H1 (cell line): ENCODE measurements at regions not wholly inside any gene's neighbourhood (a gene's known extent, or its start where the extent isn't known, plus 50 kb on each side); places are given as distances from the start of the nearest gene placed in this dataset.

Experiments
- CTCF ChIA-PET: fragments of 300-600 bp; sonication (Branson Sonifier 250); formaldehyde crosslinking; loops from one replicate; lab custom pipeline; 2021; ENCODE audit not compliant: partially characterized antibody; lab: Charles Lee
- POLR2A ChIA-PET: fragments of 300-600 bp; sonication (Branson Sonifier 250); formaldehyde crosslinking; loops from one replicate; lab custom pipeline; 2021; ENCODE audit warnings: inconsistent platforms; ENCODE audit not compliant: partially characterized antibody; lab: Charles Lee
- DNase-seq, 2 experiments: peaks; one replicate each; pipeline versions ENCODE4 v3.0.0 to v3.0.0-alpha.2; 2010 to 2022; ENCODE audit warnings: low spot score in 2 of 2, low read depth in 1 of 2, mixed read lengths in 1 of 2
- FAIRE-seq: peaks from 2 replicates; lab custom pipeline; 2011; peaks lifted over from hg19 to GRCh38; lab: Jason Lieb, UNC
- H2AFZ ChIP-seq: 2 replicates; pipeline ENCODE4 v1.8.1; 2012; ENCODE audit warnings: low read length, inconsistent platforms
- H2AK5ac ChIP-seq: 2 replicates; pipeline ENCODE4 v1.6.1; 2013; ENCODE audit warnings: low read depth, low read length
- H2BK120ac ChIP-seq: replicated peaks from 2 replicates; pipeline ENCODE3; 2013; ENCODE audit warnings: low read depth, low read length, inconsistent platforms
- H2BK12ac ChIP-seq: 2 replicates; pipeline ENCODE4 v1.6.1; 2013; ENCODE audit warnings: low read depth, low read length
- H2BK15ac ChIP-seq: 2 replicates; pipeline ENCODE4 v1.6.1; 2013; ENCODE audit warnings: low read length
- H2BK20ac ChIP-seq: 2 replicates; pipeline ENCODE4 v1.6.1; 2013; ENCODE audit warnings: low read length
- H2BK5ac ChIP-seq: 2 replicates; pipeline ENCODE4 v1.6.1; 2013; ENCODE audit warnings: low read depth, low read length
- H3K14ac ChIP-seq: 2 replicates; pipeline ENCODE4 v1.6.1; 2013; ENCODE audit warnings: inconsistent platforms; ENCODE audit not compliant: insufficient read length
- H3K18ac ChIP-seq: 2 replicates; pipeline ENCODE4 v1.6.1; 2013; ENCODE audit warnings: low read length; ENCODE audit errors: extremely low read depth
- H3K23ac ChIP-seq: 2 replicates; pipeline ENCODE4 v1.6.1; 2013; ENCODE audit warnings: inconsistent platforms; ENCODE audit not compliant: insufficient read length
- H3K23me2 ChIP-seq: 2 replicates; pipeline ENCODE4 v1.6.1; 2013; ENCODE audit warnings: low read depth, low read length
- H3K27ac ChIP-seq: 2 replicates; pipeline ENCODE4 v1.6.1; 2011; ENCODE audit warnings: low read depth, low read length, inconsistent platforms
- H3K27me3 ChIP-seq, 4 experiments: replicated peaks in 1 of 4; 1 replicate in 1 of 4; 2 replicates in 3 of 4; pipeline versions ENCODE4 v1.6.1 to v1.8.1; 2011 to 2013; ENCODE audit warnings: low read length in 3 of 4, mild to moderate bottlenecking in 3 of 4, inconsistent platforms in 2 of 4, mixed read lengths in 2 of 4, moderate library complexity in 1 of 4; ENCODE audit not compliant: control insufficient read depth in 3 of 4, insufficient read depth in 3 of 4; ENCODE audit errors: extremely low read depth in 1 of 4
- H3K36me3 ChIP-seq, 4 experiments: 2 replicates each; pipeline versions ENCODE4 v1.6.1 to v1.8.1; 2011 to 2013; ENCODE audit warnings: mild to moderate bottlenecking in 4 of 4, low read length in 3 of 4, moderate library complexity in 2 of 4, control low read depth in 1 of 4, inconsistent platforms in 1 of 4; ENCODE audit not compliant: insufficient read depth in 4 of 4, control insufficient read depth in 2 of 4
- H3K4ac ChIP-seq: replicated peaks from 2 replicates; pipeline ENCODE3; 2013; ENCODE audit warnings: low read length, low read depth, mixed read lengths, inconsistent platforms; ENCODE audit not compliant: insufficient read length
- H3K4me1 ChIP-seq, 4 experiments: replicated peaks in 1 of 4; 1 replicate in 1 of 4; 2 replicates in 3 of 4; pipeline versions ENCODE4 v1.6.1 to v1.8.1; 2011 to 2013; ENCODE audit warnings: low read length in 3 of 4, inconsistent platforms in 2 of 4, mixed read lengths in 1 of 4; ENCODE audit not compliant: insufficient read depth in 4 of 4, control insufficient read depth in 3 of 4
- H3K4me2 ChIP-seq, 2 experiments: 2 replicates each; pipeline versions ENCODE4 v1.6.1 to v1.8.1; 2011 to 2013; ENCODE audit warnings: low read depth in 2 of 2, low read length in 2 of 2, control low read depth in 1 of 2, inconsistent platforms in 1 of 2, mild to moderate bottlenecking in 1 of 2; ENCODE audit not compliant: insufficient read depth in 1 of 2
- H3K4me3 ChIP-seq, 4 experiments: fragments of 200-600, 300-600 bp in 1 of 4; sonication (generic), shearing (Covaris generic), sonication (Bioruptor Twin) in 1 of 4; 2 replicates each; pipeline versions ENCODE4 v1.5.1 to v1.8.1; 2011 to 2016; ENCODE audit warnings: low read length in 4 of 4, low read depth in 3 of 4, control low read depth in 2 of 4, inconsistent platforms in 2 of 4, mild to moderate bottlenecking in 2 of 4, mixed read lengths in 1 of 4, moderate library complexity in 1 of 4; ENCODE audit not compliant: insufficient read depth in 2 of 4; ENCODE audit errors: extremely low read depth in 1 of 4
- H3K56ac ChIP-seq: replicated peaks from 2 replicates; pipeline ENCODE3; 2013; ENCODE audit warnings: low read depth, mild to moderate bottlenecking, mixed read lengths, low read length, inconsistent platforms; ENCODE audit not compliant: insufficient read length
- H3K79me1 ChIP-seq: 2 replicates; pipeline ENCODE4 v1.6.1; 2013; ENCODE audit warnings: low read depth, low read length, control low read depth
- H3K79me2 ChIP-seq, 2 experiments: 2 replicates each; pipeline versions ENCODE4 v1.6.1 to v1.8.1; 2012 to 2013; ENCODE audit warnings: low read length in 2 of 2, mild to moderate bottlenecking in 2 of 2, inconsistent platforms in 1 of 2; ENCODE audit not compliant: insufficient read depth in 2 of 2, control insufficient read depth in 1 of 2
- H3K9ac ChIP-seq, 4 experiments: replicated peaks in 1 of 4; 1 replicate in 1 of 4; 2 replicates in 3 of 4; pipeline versions ENCODE4 v1.6.1 to v1.8.1; 2011 to 2013; ENCODE audit warnings: low read depth in 3 of 4, low read length in 3 of 4, control low read depth in 2 of 4, mild to moderate bottlenecking in 2 of 4, moderate library complexity in 2 of 4, inconsistent platforms in 1 of 4; ENCODE audit errors: extremely low read depth in 1 of 4
- H3K9me3 ChIP-seq, 2 experiments: 2 replicates each; pipeline versions ENCODE4 v1.6.1 to v1.8.1; 2012 to 2013; ENCODE audit warnings: mild to moderate bottlenecking in 2 of 2, moderate library complexity in 2 of 2, control low read depth in 1 of 2, inconsistent platforms in 1 of 2, low read depth in 1 of 2, low read length in 1 of 2, mixed read lengths in 1 of 2; ENCODE audit not compliant: insufficient read depth in 2 of 2
- H4K20me1 ChIP-seq, 2 experiments: replicated peaks in 1 of 2; 2 replicates each; pipeline versions ENCODE3 to v1.8.1; 2011 to 2013; ENCODE audit warnings: inconsistent platforms in 2 of 2, low read length in 2 of 2, mild to moderate bottlenecking in 1 of 2; ENCODE audit not compliant: insufficient read depth in 2 of 2, control insufficient read depth in 1 of 2
- H4K5ac ChIP-seq: 2 replicates; pipeline ENCODE4 v1.6.1; 2013; ENCODE audit warnings: low read length, low read depth, mixed read lengths, inconsistent platforms; ENCODE audit not compliant: insufficient read length
- H4K8ac ChIP-seq: 2 replicates; pipeline ENCODE4 v1.8.0; 2013; ENCODE audit warnings: mild to moderate bottlenecking, moderate library complexity, low read length, inconsistent platforms; ENCODE audit not compliant: insufficient read depth; ENCODE audit errors: extremely low read depth
- H4K91ac ChIP-seq: replicated peaks from 2 replicates; pipeline ENCODE3; 2013; ENCODE audit warnings: low read length, mixed read lengths, inconsistent platforms; ENCODE audit not compliant: insufficient read length
- BACH1 ChIP-seq: IDR thresholded peaks from 2 replicates; pipeline ENCODE4 v1.6.1; 2012; ENCODE audit warnings: low read length, improper control_type of control experiment
- CHD2 ChIP-seq: IDR thresholded peaks from 2 replicates; pipeline ENCODE4 v1.6.1; 2012; ENCODE audit warnings: low read length, improper control_type of control experiment
- EGR1 ChIP-seq: IDR thresholded peaks from 2 replicates; pipeline ENCODE4 v1.6.1; 2011; ENCODE audit warnings: low read depth, low read length, borderline replicate concordance
- EP300 ChIP-seq, 2 experiments: IDR thresholded peaks; 1 replicate in 1 of 2; 2 replicates in 1 of 2; pipeline ENCODE4 v1.6.1; 2011 to 2012; ENCODE audit warnings: low read depth in 2 of 2, low read length in 2 of 2, mild to moderate bottlenecking in 2 of 2, borderline replicate concordance in 1 of 2, inconsistent platforms in 1 of 2, moderate library complexity in 1 of 2
- GABPA ChIP-seq: IDR thresholded peaks from 2 replicates; pipeline ENCODE4 v1.6.1; 2011; ENCODE audit warnings: mild to moderate bottlenecking, low read length, moderate library complexity, borderline replicate concordance; ENCODE audit not compliant: insufficient read depth
- HDAC6 ChIP-seq: IDR thresholded peaks from one replicate; pipeline ENCODE4 v1.7.1; 2012; ENCODE audit warnings: low read depth, mild to moderate bottlenecking, inconsistent platforms, low read length, moderate library complexity
- PHF8 ChIP-seq: fragments of 200-600 bp; sonication (generic); conservative IDR thresholded peaks from 2 replicates; pipeline ENCODE4 v1.7.1; 2012; ENCODE audit warnings: low read depth, mild to moderate bottlenecking, inconsistent platforms, low read length, moderate library complexity
- RAD21 ChIP-seq, 2 experiments: IDR thresholded peaks in 1 of 2; conservative IDR thresholded peaks in 1 of 2; 2 replicates each; pipeline ENCODE4 v1.6.1; 2011; ENCODE audit warnings: low read depth in 2 of 2, low read length in 2 of 2, improper control_type of control experiment in 1 of 2, inconsistent platforms in 1 of 2, mild to moderate bottlenecking in 1 of 2, moderate library complexity in 1 of 2
- RFX5 ChIP-seq: IDR thresholded peaks from 2 replicates; pipeline ENCODE4 v1.6.1; 2011; ENCODE audit warnings: low read depth, low read length, improper control_type of control experiment, borderline replicate concordance
- SRF ChIP-seq: IDR thresholded peaks from 2 replicates; pipeline ENCODE4 v1.6.1; 2011; ENCODE audit warnings: mild to moderate bottlenecking, low read depth, low read length, moderate library complexity
- TAF1 ChIP-seq: IDR thresholded peaks from 2 replicates; pipeline ENCODE4 v1.6.1; 2011; ENCODE audit warnings: mild to moderate bottlenecking, low read depth, low read length
- WGBS, 2 experiments: shearing (Covaris generic) in 1 of 2; methylation state at CpG; one replicate each; pipeline versions ENCODE4 v1.1.6 to v1.1.7; 2013 to 2015; ENCODE audit warnings: low lambda C conversion rate in 2 of 2, mixed read lengths in 2 of 2, inconsistent platforms in 1 of 2, low coverage in 1 of 2, missing lambda C conversion rate in 1 of 2; ENCODE audit not compliant: insufficient replicate concordance in 2 of 2, insufficient coverage in 1 of 2, insufficient read length in 1 of 2; ENCODE audit errors: extremely low coverage in 1 of 2, missing lambda C conversion rate in 1 of 2; 5-methylcytosine and 5-hydroxymethylcytosine counted together

DNA sequence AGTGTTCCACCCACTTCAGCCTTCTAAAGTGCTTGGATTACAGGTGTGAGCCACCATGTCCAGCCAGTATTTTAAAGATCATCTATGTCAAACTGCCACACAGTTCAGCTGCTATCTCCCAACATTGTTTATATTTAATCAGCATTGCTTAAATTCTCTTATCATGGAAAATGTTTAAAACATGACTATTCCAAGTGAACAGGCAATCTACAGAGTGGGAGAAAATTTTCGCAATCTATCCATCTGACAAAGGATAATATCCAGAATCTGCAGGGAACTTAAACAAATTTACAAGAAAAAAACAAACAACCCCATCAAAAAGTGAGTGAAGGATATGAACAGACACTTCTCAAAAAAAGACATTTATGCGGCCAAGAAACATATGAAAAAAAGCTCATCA is 69.4 kb upstream of the NAV3 start:
- H2BK12ac ChIP-seq: no peak overlapping the region
- no peaks in the 10 kb centered on the region for H3K79me1 ChIP-seq
- DNase-seq (no peak), FAIRE-seq (no peak)
- no peak overlapping the region for H3K56ac ChIP-seq
- H2BK5ac ChIP-seq: no peak overlapping the region
- H3K27ac ChIP-seq: no peak overlapping the region
- no peak overlapping the region for H4K91ac ChIP-seq
- no peak overlapping the region for H4K8ac ChIP-seq
- TF ChIP-seq EP300 (IDR thresholded peaks at IDR 0.05; ENCODE audit: borderline replicate concordance in 1 of 2, low read depth in 2 of 2, low read length in 2 of 2) (no peak), BACH1 (no peak), TAF1 (no peak), CHD2 (no peak), EGR1 (no peak), SRF (no peak), HDAC6 (no peak), RAD21 (IDR thresholded peaks at IDR 0.05 in 1 of 2, conservative IDR thresholded peaks at IDR 0.05 in 1 of 2; ENCODE audit: low read depth in 2 of 2, low read length in 2 of 2) (no peak), GABPA (no peak), PHF8 (no peak), RFX5 (no peak)
- H3K79me2 ChIP-seq: no peaks in the 10 kb centered on the region
- no peak overlapping the region for H2AFZ ChIP-seq
- H2BK120ac ChIP-seq: no peak overlapping the region
- no peak overlapping the region for H4K5ac ChIP-seq
- ChIA-PET POLR2A (no interaction called here), CTCF (no interaction called here)
- whole genome bisulfite sequencing, 2 experiments: 96% methylated on average over 2 of the region's 2 CpGs; no CpG with 5 or more reads in 1 of the 2 experiments
- no peaks in the 10 kb centered on the region for H3K23me2 ChIP-seq
- H3K4ac ChIP-seq: no peak overlapping the region
- no peaks in the 10 kb centered on the region for H3K9me3 ChIP-seq
- H3K14ac ChIP-seq: no peak overlapping the region
- H3K23ac ChIP-seq: no peak overlapping the region
- H3K4me3 ChIP-seq: no peak overlapping the region
- H3K4me2 ChIP-seq: no peak overlapping the region
- no peak overlapping the region for H2BK15ac ChIP-seq
- H3K4me1 ChIP-seq: peaks cover 0 to 3% (median 1%) of the 10 kb centered on the region in 4 experiments; a peak in 3 of 7 replicates
- no peaks in the 10 kb centered on the region for H3K27me3 ChIP-seq
- no peaks in the 10 kb centered on the region for H3K36me3 ChIP-seq
- H4K20me1 ChIP-seq: no peaks in the 10 kb centered on the region
- H3K18ac ChIP-seq: no peak overlapping the region
- no peak overlapping the region for H2BK20ac ChIP-seq
- no peak overlapping the region for H2AK5ac ChIP-seq
- no peak overlapping the region for H3K9ac ChIP-seq
